Fibroblast of pulmonary artery (primary cell): ENCODE measurements at regions not wholly inside any gene's neighbourhood (a gene's known extent, or its start where the extent isn't known, plus 50 kb on each side); places are given as distances from the start of the nearest gene placed in this dataset.
A peak's percentile ranks its signal among the peaks of the same experiment; 100 is the strongest.

ENCODE experiments used
- DNase-seq: peaks from one replicate; pipeline ENCODE4 v3.0.0-alpha.2; 2010; ENCODE audit warnings: low read depth
- H3K4me3 ChIP-seq: replicated peaks from 2 replicates; pipeline ENCODE4 v1.5.1; 2011; ENCODE audit warnings: low read depth, mild to moderate bottlenecking, control low read depth, low read length, moderate library complexity
- CTCF ChIP-seq: IDR thresholded peaks from 2 replicates; pipeline ENCODE4 v1.5.1; 2011; ENCODE audit warnings: mild to moderate bottlenecking, control low read depth, low read length, inconsistent platforms; ENCODE audit errors: missing control alignments

DNA sequence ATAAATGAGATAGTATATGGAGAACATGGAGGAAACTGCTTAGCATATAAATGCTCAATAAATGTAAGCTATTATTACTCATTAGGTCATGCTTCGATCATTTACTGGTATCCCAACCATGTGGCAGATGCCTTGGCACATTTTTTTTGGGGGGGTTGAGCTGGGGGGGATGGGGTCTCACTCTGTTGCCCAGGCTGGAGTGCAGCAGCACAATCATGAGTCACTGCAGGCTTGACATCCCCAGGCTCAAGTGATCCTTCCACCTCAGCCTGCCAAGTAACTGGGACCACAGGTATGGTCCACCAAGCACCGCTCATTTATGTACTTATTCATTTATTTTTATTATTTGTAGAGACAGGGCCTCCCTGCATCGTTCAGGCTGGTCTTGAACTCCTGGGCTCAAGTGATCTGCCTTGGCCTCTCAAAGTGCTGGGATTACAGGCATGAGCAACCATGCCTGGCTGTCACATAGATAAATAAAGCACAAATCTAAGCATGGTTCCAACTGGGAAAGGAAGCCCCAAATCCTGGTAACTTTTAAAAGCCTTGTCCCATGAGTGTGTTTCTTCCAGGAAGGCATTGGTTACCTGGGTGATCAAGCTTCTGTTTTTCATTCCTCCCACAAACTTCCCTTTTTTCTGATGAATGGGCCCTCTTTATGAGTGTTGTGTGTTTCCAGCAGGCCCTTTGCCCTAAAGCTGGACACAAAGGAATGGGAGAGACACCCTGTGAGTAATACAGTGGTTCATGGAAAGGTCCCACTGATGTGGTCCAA is 147.4 kb upstream of the UMPS start:
- DNase-seq: no peak
- TF ChIP-seq CTCF: no peak
- no peak overlapping the region for H3K4me3 ChIP-seq

DNA sequence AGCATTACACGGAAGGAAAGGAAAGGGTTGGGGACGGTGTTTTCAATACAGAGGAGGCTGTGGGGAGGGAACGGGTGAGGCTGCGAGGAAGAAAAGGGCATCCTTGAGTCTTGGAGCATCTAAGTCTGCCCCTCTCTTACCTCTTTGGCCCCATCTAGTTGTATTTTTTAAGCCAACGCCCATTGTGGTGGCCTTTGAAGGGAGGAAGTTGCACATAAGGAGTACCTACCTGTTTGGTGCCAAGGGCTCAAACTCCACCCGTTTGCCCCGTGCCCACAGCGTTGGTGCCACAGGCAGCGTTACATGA is 146.1 kb upstream of the UMPS start:
- TF ChIP-seq CTCF: no peak

DNA sequence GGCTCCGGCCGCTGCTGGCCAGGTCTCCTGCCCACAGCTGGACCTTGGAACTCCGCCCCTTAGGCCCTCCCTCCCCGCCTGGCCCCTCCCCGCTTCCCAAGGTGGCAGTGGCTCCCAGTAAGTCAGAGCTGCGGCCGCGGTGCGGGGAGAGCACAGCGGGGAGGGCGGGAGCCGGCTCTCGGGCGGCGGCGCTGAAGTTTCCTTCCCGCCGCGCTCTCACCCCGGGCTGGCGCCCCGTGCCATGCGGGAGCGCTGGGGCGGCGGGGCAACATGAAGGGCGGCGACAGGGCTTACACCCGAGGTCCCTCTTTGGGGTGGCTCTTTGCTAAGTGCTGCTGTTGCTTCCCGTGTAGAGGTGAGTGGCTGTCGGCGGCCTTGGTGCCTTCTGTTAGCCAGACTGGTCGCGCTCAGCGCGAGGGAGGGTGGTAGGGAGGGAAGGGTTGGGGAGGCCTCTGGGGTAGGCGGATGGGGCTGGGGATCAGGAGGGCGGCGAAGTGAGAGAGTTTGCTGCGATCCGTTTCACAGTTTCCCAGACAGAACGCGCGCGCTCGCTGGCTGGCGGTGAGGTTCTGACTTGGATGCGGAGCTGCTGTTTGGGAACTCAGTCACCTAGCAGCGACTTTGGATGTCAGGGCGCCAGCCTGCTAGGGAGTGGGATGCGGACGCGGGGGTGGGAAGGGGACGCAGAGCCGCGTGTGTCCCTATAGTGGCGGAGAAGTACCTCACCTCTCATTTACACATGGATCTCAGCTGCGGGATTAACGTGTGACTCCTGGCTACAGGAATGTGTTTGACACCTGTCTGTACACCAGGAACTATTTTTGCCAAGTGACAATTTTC is 145.5 kb upstream of the UMPS start:
- no peak for TF ChIP-seq CTCF
- peak overlapping the region; percentile 25 for H3K4me3 ChIP-seq
- peak; percentile 21 for DNase-seq

More for the DNA sequence above, 146.1 kb upstream of the UMPS start:
- no peak for DNase-seq
- H3K4me3 ChIP-seq: no peak overlapping the region

GRCh38 chr3:124586126-124587052 is 143.9 kb upstream of the UMPS start:
- H3K4me3 ChIP-seq: no peak overlapping the region
- TF ChIP-seq CTCF: no peak
- no peak for DNase-seq

GRCh38 chr3:124587053-124587408 is 143.2 kb upstream of the UMPS start:
- no peak overlapping the region for H3K4me3 ChIP-seq
- TF ChIP-seq CTCF: no peak
- DNase-seq: no peak

GRCh38 chr3:124588036-124588435 is 142.2 kb upstream of the UMPS start:
- no peak for DNase-seq
- no peak for TF ChIP-seq CTCF
- no peak overlapping the region for H3K4me3 ChIP-seq
